ENCODE measurements at regions not wholly inside any gene's neighbourhood (a gene's known extent, or its start where the extent isn't known, plus 50 kb on each side); places are given as distances from the start of the nearest gene placed in this dataset.

- no peak for FAIRE-seq
- CTCF ChIA-PET (ENCODE audit: low intra/inter-chr PET ratio, low total read pairs), result no interaction called here
- H3K4me2 ChIP-seq (ENCODE audit: low read depth, low read length), result no peak overlapping the region
Measured at GRCh38 chr1:108017698-108018097, 52.7 kb upstream of the VAV3 start.

DNA sequence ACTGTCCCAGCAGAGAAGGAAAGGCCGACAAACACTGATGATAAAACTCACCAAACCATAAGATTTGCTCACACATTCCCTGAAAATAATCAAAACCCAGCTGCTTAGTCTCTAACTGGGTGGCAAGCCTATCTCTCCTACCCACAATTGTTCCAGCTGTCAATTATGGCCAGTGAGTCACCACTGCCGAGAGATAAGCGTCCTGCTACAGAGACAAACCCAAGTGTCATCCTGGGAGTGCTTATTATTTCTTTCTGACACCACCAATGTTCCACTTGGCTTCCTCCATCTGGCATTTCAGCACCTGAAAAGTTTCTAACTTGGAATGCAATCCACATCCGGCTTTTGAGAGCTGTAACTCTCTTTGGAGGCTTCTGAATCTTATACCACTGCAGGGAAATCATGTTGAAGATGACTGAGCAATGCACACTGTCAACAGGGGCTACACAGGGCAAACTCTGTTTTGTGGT is 51.5 kb upstream of the VAV3 start:
- FAIRE-seq, result no peak
- DNase-seq (ENCODE audit: low spot score), result no peak
- no peak for TF ChIP-seq SMAD3 (CRISPR knock-in tag; IDR thresholded peaks at IDR 0.05)
- TF ChIP-seq YEATS2 (CRISPR knock-in tag; IDR thresholded peaks at IDR 0.05; ENCODE audit: borderline replicate concordance), result no peak
- no peak for TF ChIP-seq ZNF878 (CRISPR knock-in tag; IDR thresholded peaks at IDR 0.05)
- no peak for TF ChIP-seq ZNF263 (CRISPR knock-in tag; IDR thresholded peaks at IDR 0.05)
- TF ChIP-seq FOSL2 (CRISPR knock-in tag; IDR thresholded peaks at IDR 0.05), result peak; percentile 23; the same call in 1 of the 2 replicates
- POLR2A ChIA-PET, result no interaction called here
- in situ Hi-C loops (cut with HindIII; ENCODE audit: extremely low pct_ligation_motif_present, low pct_unique_long_range_greater_than_20kb) (no loop called here), intact Hi-C loops (cut with micrococcal nuclease; ENCODE audit: unreplicated experiment) (no loop called here)
- CTCF ChIA-PET (ENCODE audit: low intra/inter-chr PET ratio, low total read pairs), result no interaction called here
- no peaks in the 10 kb centered on the region for H4K20me1 ChIP-seq (ENCODE audit: insufficient read depth, low read length)
- H3K79me2 ChIP-seq (ENCODE audit: insufficient read depth, low read length), result no peaks in the 10 kb centered on the region
- no peaks in the 10 kb centered on the region for H3K4me1 ChIP-seq (ENCODE audit: insufficient read depth, low read length)
- H3K4me3 ChIP-seq (replicated peaks in 1 of 3; ENCODE audit: insufficient read depth in 1 of 3, low read depth in 2 of 3, low read length in 3 of 3), result no peak overlapping the region
- BruUV-seq (replicated peaks), result no TSS peak
- no peak overlapping the region for H3K9ac ChIP-seq (ENCODE audit: insufficient read depth, low read depth, low read length)
- H3K27me3 ChIP-seq (ENCODE audit: control insufficient read depth in 1 of 2, insufficient read depth in 2 of 2, low read length in 2 of 2), result no peaks in the 10 kb centered on the region
- 9% methylated on average over 4 of the region's 4 CpGs for WGBS (ENCODE audit: low lambda C conversion rate)
- no peak overlapping the region for H2AFZ ChIP-seq (ENCODE audit: low read length)
- H3K27ac ChIP-seq (ENCODE audit: extremely low read length, insufficient read depth, low read length), result no peak overlapping the region
- H3K36me3 ChIP-seq (replicated peaks in 1 of 2; ENCODE audit: control insufficient read depth in 1 of 2, insufficient read depth in 2 of 2, low read length in 2 of 2), result no peaks in the 10 kb centered on the region
- no peak for ATAC-seq
- no peaks in the 10 kb centered on the region for H3K9me3 ChIP-seq (ENCODE audit: low read length)
- no peak overlapping the region for H3K4me2 ChIP-seq (ENCODE audit: low read depth, low read length)

More at GRCh38 chr1:108017698-108018097, 52.7 kb upstream of the VAV3 start:
- Histone ChIP-seq H3K79me2 (ENCODE audit: insufficient read depth, low read length) (no peaks in the 10 kb centered on the region), H3K36me3 (replicated peaks in 1 of 2; ENCODE audit: control insufficient read depth in 1 of 2, insufficient read depth in 2 of 2, low read length in 2 of 2) (no peaks in the 10 kb centered on the region), H3K9me3 (ENCODE audit: low read length) (no peaks in the 10 kb centered on the region), H3K27me3 (ENCODE audit: control insufficient read depth in 1 of 2, insufficient read depth in 2 of 2, low read length in 2 of 2) (no peaks in the 10 kb centered on the region), H3K9ac (ENCODE audit: insufficient read depth, low read depth, low read length) (no peak overlapping the region), H3K4me3 (replicated peaks in 1 of 3; ENCODE audit: insufficient read depth in 1 of 3, low read depth in 2 of 3, low read length in 3 of 3) (no peak overlapping the region), H4K20me1 (ENCODE audit: insufficient read depth, low read length) (no peaks in the 10 kb centered on the region), H3K27ac (ENCODE audit: extremely low read length, insufficient read depth, low read length) (no peak overlapping the region), H3K4me1 (ENCODE audit: insufficient read depth, low read length) (no peaks in the 10 kb centered on the region), H2AFZ (ENCODE audit: low read length) (no peak overlapping the region)
- 0% methylated on average over 1 of the region's 1 CpG for WGBS (ENCODE audit: low lambda C conversion rate)
- in situ Hi-C loops (cut with HindIII; ENCODE audit: extremely low pct_ligation_motif_present, low pct_unique_long_range_greater_than_20kb) (no loop called here), intact Hi-C loops (cut with micrococcal nuclease; ENCODE audit: unreplicated experiment) (no loop called here)
- no TSS peak for BruUV-seq (replicated peaks)
- DNase-seq (ENCODE audit: low spot score) (no peak), ATAC-seq (no peak)
- TF ChIP-seq ELK4 (CRISPR knock-in tag; IDR thresholded peaks at IDR 0.05; ENCODE audit: borderline replicate concordance), result no peak
- POLR2A ChIA-PET, result no interaction called here

Data from HepG2 (cell line).